Right hindlimb (tissue), 1 donor: ENCODE measurements at regions not wholly inside any gene's neighbourhood (a gene's known extent, or its start where the extent isn't known, plus 50 kb on each side); places are given as distances from the start of the nearest gene placed in this dataset.
"Not testable (repeated sequence)": the region's sequence is repeated elsewhere in the genome, so short reads cannot be mapped to it uniquely, and the experiment has no call there.

Experiments used
- DNase-seq: peaks from one replicate; pipeline ENCODE4 v3.0.0-alpha.2; 2018

DNA sequence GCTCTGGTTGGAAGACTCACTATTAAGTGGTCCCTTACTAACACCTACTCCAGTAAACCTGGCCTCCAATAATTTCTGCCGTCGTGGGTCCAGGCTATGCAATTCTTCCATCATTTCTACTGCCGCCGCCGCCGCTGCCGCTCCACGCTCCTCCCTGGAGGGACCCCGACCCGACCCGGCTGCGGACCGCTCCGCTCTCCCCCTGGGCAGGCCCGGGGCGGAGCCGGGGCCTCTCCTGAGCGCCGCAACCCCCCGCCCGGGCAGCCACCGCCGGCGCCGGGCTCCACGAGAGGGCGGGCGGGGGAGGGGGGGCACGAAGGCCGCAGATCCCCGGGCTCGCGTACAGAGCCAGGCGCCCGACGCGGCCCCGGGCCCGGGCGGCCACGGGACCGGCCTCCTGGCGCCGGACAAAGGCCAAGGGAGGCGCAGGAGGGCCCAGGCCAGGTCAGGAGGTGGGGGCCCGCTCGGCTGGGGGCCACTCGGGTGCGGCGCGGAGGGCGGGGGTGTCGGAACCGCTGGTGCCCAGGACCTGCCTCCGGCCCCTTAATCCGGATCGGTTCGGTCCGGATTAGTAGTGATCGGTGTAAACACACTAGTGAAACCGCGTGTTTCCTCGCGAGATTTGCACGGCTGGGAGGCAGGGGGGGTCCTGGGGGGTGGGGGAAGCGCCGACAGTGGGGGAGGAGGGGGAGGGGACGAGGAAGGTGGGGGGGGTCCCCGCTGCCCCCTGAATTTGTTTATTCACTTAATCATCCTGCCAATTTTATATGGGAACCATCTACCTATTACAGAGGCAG, 215.1 kb upstream of the CCL2 start:
- not testable (repeated sequence) for DNase-seq

DNA sequence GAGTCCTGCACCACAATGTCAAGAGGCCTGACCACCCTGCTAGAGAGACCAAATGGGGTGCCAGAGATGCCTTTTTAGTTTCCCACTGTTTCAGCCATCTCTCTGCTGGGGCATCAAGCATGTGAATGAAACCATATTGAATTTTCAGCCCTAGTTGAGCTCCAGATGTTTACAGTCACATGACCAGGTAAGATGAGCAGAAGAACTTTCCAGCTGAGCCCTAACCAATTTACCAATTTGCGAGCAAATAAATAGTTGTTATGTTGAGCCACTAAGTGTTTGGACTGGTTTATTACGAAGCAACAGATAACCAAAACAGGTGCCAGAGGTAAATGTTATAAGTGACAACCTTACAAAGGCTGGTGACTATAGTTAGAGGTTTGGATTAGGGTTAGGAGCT, 209.1 kb upstream of the CCL2 start:
- DNase-seq: no peak

- no peak for DNase-seq
Observed at GRCh38 chr17:34051046-34051445, 204.0 kb upstream of the CCL2 start.

GRCh38 chr17:34054495-34054894, 200.6 kb upstream of the CCL2 start:
- no peak for DNase-seq

DNA sequence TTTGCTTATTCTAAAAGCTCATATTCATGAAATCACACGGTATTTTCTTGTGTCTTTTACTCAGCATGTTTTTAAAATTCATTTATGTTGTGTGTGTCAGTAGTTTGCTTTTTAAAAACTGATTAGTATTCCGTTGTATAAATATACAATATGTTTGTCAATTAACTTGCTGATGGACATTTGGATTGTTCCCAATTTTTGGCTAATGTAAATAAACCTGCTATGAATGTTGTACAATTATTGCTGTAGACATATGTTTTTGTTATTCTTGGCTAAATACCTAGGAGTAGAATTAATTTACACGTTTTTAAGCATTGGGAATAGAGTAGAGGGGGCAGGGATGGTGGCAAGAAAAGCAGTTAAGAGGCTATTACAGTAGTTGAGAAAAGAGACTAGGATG, 199.5 kb upstream of the CCL2 start:
- DNase-seq: no peak

DNA sequence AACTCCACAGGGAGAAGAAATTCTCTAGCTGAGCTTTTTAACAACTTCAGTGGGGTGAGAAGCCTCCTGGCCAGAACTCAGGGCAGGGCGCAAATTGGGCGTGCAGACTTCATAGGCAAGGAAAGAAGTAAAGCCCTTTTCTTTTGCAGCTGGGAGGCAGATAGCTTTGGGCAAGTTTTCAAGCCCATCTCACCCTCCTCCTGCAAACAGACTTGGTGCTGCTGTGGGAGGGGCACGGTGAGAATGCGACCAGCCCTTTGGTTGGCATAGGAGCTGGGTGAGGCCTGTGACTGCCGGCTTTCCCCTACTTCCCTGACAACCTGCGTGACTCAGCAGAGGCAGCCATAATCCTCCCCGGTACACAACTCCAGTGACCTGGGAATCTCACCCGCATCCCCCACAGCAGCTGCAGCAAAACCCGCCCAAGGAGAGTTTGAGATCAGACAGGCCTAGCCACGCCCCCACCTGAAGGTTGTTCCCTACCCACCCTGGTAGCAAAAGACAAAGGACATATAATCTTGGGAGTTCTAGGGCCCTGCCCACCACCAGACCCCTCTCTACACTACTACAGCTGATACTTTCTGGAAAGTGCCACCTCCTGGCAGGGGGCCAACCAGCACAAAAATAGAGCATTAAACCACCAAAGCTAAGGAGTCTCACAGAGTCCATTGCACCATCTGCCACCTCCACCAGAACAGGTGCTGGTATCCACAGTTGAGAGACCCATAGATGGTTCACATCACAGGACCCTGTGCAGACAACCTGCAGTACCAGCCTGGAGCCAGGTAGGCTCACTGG, 195.5 kb upstream of the CCL2 start:
- no peak for DNase-seq

DNA sequence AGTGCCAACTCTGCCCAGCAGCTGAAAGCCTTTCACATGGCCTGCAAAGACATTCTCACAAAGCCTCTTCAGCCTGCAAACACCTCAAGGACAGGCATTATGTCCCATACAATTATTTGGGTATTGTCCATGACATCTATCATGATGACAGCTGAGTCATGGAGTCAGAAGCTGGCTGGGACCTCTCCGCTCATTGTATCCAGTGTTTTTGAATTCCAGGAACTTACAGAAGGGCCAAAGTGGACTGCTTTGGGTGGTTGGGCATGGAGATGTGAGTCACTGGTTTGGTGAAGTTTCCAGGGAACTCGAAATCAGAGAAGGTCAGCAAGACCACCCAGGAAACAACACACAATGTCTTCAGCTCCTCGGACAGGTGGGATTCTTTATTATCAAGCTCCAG, 188.6 kb upstream of the CCL2 start:
- no peak for DNase-seq

- DNase-seq: no peak
Observed at GRCh38 chr17:34067011-34067410, 188.1 kb upstream of the CCL2 start.

DNA sequence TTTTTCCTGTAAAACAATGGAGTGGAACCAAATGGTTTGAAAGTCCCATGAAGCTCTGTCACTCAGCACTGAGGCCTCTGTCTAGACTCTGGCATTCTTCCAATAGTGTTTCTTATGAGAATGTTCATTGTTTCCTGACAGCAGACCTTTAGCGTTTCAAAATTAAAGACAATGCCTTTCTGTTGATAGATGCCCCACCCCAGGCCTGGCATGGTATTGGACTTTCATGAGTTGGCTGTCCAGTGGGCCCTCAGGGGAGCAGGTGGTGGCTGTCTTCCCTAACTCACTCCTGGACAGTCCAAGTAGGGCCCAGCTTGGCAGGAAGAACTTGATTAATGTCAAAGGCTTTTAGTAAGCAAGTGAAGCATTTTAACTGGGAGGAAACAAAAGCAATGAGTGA, 186.5 kb upstream of the CCL2 start:
- DNase-seq: no peak

GRCh38 chr17:34070712-34071111, 184.4 kb upstream of the CCL2 start:
- DNase-seq: no peak

- peak; percentile 33 for DNase-seq
Observed at GRCh38 chr17:34071886-34072420, 183.1 kb upstream of the CCL2 start.

DNA sequence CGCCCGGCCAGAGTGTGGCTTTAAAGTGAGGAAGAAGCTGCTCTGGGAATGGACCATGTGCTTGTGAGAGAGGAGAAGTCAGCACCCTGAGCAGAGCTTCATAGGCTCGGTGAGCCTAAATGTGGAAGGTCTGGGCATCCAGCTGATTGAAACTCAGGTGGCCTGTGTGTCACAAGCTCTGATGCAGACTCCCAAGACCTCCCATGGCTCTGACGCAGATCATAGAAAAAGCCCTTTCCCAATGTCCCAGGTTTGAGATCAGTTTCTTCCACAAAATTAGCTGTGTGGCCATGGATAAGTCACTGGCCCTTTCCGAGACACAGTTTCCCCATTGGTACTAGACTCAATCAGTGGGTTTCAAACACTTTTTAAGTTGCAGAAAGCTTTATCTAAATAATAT, 180.0 kb upstream of the CCL2 start:
- no peak for DNase-seq

DNA sequence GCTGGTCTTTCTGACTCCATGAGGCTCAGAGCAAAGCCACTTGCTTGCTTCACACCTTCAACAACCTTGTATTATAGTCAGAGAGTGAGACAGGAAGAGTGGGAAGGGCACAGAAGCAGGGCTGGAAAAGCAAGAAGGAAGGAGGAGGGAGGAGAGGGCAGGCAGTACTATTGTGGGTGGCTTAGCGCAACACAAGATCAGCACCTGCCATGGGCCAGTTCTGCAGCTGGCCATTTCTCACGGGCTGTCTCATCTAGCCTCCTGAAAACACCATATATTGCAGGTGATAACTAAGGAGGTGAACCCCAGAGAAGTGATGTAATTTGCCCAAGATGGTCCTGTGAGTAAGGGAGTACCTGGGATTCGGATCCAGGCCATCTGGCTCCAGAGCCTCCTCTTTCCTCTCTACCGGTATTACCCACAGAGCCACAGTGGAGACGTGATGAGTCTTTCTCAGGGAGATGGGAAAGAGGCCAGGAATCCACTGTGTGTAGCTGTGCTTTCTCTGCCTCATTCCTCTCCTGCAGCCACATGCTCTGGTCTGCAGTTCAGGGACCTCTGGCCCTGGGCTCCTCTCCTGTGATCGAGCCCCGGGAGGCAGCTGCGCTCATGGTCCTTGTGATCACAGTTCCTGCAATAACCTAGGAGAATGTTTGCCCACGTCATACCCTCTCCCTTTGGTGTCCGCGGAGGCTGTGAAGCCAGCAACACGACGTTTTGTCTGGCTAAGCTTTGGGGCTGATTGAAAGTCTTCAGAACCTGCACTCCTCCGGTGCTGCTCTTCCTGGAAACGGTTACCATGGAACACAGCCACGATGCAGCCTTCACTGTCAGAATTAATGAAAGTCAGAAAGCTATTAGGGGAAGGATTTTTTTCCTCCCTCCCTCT, 178.1 kb upstream of the CCL2 start:
- DNase-seq: no peak

GRCh38 chr17:34081269-34081668, 173.8 kb upstream of the CCL2 start:
- DNase-seq: no peak

- no peak for DNase-seq
Observed at GRCh38 chr17:34082404-34082803, 172.7 kb upstream of the CCL2 start.

DNA sequence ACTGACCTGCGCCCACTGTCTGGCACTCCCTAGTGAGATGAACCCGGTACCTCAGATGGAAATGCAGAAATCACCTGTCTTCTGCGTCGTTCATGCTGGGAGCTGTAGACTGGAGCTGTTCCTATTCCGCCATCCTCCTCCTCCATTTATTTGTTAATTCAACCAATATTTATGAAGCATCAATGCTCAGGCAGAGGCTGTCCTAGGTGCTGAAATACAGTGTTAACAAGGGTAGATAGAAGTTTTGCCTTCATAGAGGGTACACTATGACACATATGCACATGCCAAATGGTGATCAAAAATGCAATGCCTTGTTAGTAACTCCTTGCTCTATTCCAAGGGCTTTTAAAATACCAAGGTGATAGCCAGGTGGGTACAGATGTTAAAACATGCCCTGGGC, 166.0 kb upstream of the CCL2 start:
- DNase-seq: not testable (repeated sequence)

- no peak for DNase-seq
Observed at GRCh38 chr17:34090593-34090992, 164.5 kb upstream of the CCL2 start.

GRCh38 chr17:34091975-34092374, 163.1 kb upstream of the CCL2 start:
- DNase-seq: no peak

DNA sequence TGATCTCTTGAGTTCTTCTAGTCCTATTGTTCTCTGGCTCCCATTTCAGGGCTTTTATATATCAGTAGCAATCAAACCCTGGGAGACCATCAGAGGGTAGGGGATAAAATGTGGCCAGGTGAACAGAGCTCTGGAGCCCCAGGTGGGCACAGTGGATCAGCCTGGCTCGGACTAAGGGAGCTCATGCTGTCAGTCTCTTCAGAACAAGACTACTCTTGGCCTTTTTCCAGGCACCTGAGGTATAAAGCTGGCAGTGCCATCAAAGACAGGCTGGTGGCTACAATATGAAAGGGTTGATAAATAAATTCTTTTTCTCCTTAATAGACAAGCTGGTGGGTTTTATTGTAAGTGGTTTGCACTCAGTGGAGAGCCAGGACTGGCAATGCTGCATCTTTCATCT, 160.0 kb upstream of the CCL2 start:
- DNase-seq: no peak

DNA sequence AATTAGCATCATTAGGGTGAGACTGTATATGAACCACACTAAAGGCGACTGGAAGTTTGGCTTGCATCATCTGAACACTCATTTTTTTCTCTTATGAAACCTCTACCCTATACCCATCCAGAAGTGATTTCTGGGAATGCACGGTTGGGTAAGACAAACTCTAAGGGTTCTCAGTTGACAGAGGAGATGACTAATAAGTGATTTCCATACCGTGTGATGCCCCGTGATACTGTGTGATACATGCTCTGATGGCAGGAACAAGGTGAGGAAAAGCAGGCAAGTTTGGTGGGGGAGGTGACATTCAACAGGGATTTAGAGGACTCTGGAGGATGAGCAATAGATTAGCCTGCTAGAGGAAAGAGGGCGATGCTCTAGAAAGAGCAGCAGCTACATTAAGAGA, 156.4 kb upstream of the CCL2 start:
- no peak for DNase-seq

GRCh38 chr17:34099859-34100515, 155.1 kb upstream of the CCL2 start:
- no peak for DNase-seq

DNA sequence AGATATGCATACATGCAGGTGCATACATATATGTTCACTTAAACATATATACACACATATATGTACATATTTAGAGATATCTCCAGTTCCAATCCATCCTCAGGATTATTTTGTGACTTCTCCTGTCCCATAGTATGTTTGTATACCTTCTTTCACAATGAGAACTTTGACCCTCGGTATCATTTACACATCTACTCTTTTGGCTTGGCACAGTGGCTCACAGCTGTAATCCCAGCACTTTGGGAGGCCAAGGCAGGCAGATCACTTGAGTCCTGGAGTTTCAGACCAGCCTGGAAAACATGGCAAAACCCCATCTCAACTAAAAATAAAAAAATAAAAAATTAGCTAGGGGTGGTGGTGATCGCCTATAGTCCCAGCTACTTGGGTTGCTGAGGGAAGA, 148.1 kb upstream of the CCL2 start:
- no peak for DNase-seq

GRCh38 chr17:34110315-34110714, 144.8 kb upstream of the CCL2 start:
- DNase-seq: no peak
